ENCODE measurements at regions not wholly inside any gene's neighbourhood (a gene's known extent, or its start where the extent isn't known, plus 50 kb on each side); places are given as distances from the start of the nearest gene placed in this dataset.
"Not testable (repeated sequence)": the region's sequence is repeated elsewhere in the genome, so short reads cannot be mapped to it uniquely, and the experiment has no call there.

- no peak for DNase-seq (ENCODE audit: extremely low read depth, low read depth)
These were observed 258.3 kb downstream of the SRGAP2C start for GRCh38 chr1:121443001-121443540.

GRCh38 chr1:121444096-121444495, 259.3 kb downstream of the SRGAP2C start:
- DNase-seq (ENCODE audit: extremely low read depth, low read depth): no peak

- no peak for DNase-seq (ENCODE audit: extremely low read depth, low read depth)
These were observed 260.9 kb downstream of the SRGAP2C start for GRCh38 chr1:121445679-121446078.

GRCh38 chr1:121447280-121447923, 262.6 kb downstream of the SRGAP2C start:
- DNase-seq (ENCODE audit: extremely low read depth, low read depth): not testable (repeated sequence)

- DNase-seq (ENCODE audit: extremely low read depth, low read depth): not testable (repeated sequence)
These were observed 263.3 kb downstream of the SRGAP2C start for GRCh38 chr1:121448064-121448463.

GRCh38 chr1:121448851-121449250, 264.1 kb downstream of the SRGAP2C start:
- DNase-seq (ENCODE audit: extremely low read depth, low read depth): no peak

- no peak for DNase-seq (ENCODE audit: extremely low read depth, low read depth)
These were observed 267.7 kb downstream of the SRGAP2C start for GRCh38 chr1:121452484-121452883.

GRCh38 chr1:121458291-121459048, 273.7 kb downstream of the SRGAP2C start:
- no peak for DNase-seq (ENCODE audit: extremely low read depth, low read depth)

GRCh38 chr1:121459235-121459634, 274.5 kb downstream of the SRGAP2C start:
- DNase-seq (ENCODE audit: extremely low read depth, low read depth): no peak

- DNase-seq (ENCODE audit: extremely low read depth, low read depth): not testable (repeated sequence)
These were observed 284.6 kb downstream of the SRGAP2C start for GRCh38 chr1:121469395-121469794.

- not testable (repeated sequence) for DNase-seq (ENCODE audit: extremely low read depth, low read depth)
These were observed 285.6 kb downstream of the SRGAP2C start for GRCh38 chr1:121470401-121470800.

GRCh38 chr1:121471523-121471922, 286.7 kb downstream of the SRGAP2C start:
- DNase-seq (ENCODE audit: extremely low read depth, low read depth): no peak

- no peak for DNase-seq (ENCODE audit: extremely low read depth, low read depth)
These were observed 287.2 kb downstream of the SRGAP2C start for GRCh38 chr1:121472017-121472416.

- no peak for DNase-seq (ENCODE audit: extremely low read depth, low read depth)
These were observed 298.5 kb downstream of the SRGAP2C start for GRCh38 chr1:121483234-121483633.

GRCh38 chr1:121483961-121484424, 299.2 kb downstream of the SRGAP2C start:
- DNase-seq (ENCODE audit: extremely low read depth, low read depth): peak; percentile 16

GRCh38 chr1:121494796-121495195, 310.0 kb downstream of the SRGAP2C start:
- DNase-seq (ENCODE audit: extremely low read depth, low read depth): not testable (repeated sequence)

GRCh38 chr1:121511455-121511854, 326.7 kb downstream of the SRGAP2C start:
- DNase-seq (ENCODE audit: extremely low read depth, low read depth): not testable (repeated sequence)

- DNase-seq (ENCODE audit: extremely low read depth, low read depth): not testable (repeated sequence)
These were observed 327.1 kb downstream of the SRGAP2C start for GRCh38 chr1:121511876-121512275.

GRCh38 chr1:121515235-121515634, 330.5 kb downstream of the SRGAP2C start:
- no peak for DNase-seq (ENCODE audit: extremely low read depth, low read depth)

- DNase-seq (ENCODE audit: extremely low read depth, low read depth): no peak
These were observed 331.6 kb downstream of the SRGAP2C start for GRCh38 chr1:121516234-121516967.

Measured in NCI-H460 (cell line).